NCI-H1417 (cell line): ENCODE measurements at regions not wholly inside any gene's neighbourhood (a gene's known extent, or its start where the extent isn't known, plus 50 kb on each side); places are given as distances from the start of the nearest gene placed in this dataset.

ENCODE experiments used
- DNase-seq, 3 experiments: peaks; one replicate each; lab custom pipeline; 2025; lab: John Stamatoyannopoulos, UW

DNA sequence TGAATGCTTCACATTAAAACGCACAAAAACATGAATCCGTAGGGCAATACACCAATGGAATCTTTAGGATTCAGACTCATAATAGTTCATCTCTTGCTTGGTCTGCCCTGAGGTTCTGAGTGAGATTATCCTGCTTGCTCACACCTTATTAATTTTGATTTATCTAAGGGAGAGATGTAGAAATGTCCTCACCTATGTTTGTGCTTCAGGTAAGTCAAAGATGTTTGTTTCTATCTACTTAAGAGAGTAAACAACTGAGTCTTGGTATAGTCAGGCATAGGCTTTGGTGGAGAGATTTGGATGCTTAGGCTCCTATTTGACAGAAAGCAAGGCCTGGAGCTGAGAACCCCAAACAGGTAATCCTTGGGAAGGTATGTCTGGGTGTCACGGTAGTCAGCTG lies 231.0 kb upstream of the TNP1 start:
- DNase-seq: no peak

DNA sequence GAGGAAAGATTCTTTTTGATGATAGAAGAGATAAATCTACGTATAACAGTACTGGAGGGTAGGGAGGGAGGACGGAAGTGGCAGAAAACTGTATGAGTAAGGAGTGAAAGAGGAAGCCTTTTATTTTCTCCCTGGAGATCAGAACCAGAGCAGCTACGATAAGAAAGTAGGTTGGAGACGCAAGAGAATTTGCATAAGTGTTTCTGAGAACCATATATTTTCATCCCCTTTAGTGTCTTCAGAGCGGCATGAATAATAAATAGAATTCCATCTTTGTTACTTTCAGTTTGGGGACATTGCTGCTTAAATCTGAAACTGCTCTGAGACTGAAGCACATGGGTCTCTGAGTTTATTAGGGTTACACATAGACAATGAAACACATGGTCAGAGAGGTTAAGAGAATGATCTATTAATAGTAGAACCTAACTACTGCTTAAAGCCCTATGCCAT lies 230.2 kb upstream of the TNP1 start:
- no peak for DNase-seq

GRCh38 chr2:217086718-217087117 lies 226.9 kb upstream of the TNP1 start:
- DNase-seq: peak in 1 of 3 experiments; percentile 21

DNA sequence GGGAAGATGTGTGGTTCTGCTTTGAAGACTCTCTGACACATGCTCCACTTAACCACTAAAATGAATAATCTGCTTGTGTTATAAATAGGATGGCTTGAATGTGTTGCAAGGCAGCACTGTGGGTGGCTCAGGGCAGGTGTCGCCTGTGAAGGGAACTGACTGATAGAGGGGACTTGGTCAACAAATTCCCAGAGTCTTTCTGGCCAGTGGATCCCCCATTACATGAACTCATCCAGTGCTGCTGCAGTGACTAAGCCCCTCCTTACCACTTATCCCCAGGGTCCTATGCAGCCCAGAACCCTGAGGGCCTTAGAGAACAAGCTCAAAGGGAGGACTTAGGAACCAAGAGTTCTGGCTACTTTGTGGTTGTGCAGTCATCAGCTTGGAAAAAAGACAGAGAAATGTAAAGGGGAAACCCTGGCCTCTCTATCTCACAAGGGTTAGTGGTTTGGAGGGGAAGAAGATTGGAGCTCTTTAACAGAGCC lies 226.2 kb upstream of the TNP1 start:
- DNase-seq: no peak

- no peak for DNase-seq
These were observed 225.7 kb upstream of the TNP1 start for GRCh38 chr2:217085543-217085942.

- DNase-seq: no peak
These were observed 221.9 kb upstream of the TNP1 start for GRCh38 chr2:217081799-217082198.

DNA sequence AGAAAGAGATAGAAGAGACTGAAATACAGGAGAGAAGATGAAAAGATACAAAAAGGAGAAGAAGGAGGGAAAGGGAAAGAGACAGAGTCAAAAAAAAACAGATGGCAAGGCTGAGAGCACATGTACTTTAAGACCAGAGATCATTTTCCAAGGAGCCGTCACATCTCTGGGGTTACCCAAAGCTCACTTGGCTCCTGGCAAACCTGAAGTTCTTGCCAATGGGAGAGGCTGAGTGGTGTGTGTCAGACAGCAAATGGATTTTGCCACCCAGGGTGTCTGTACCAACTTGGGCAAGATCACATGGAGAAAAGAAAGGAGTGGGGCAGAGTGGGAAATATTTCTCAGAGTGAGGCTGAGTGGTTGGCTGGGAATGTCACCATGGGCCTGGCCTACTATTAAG lies 219.3 kb upstream of the TNP1 start:
- DNase-seq: no peak

- no peak for DNase-seq
These were observed 218.1 kb upstream of the TNP1 start for GRCh38 chr2:217077831-217078407.

DNA sequence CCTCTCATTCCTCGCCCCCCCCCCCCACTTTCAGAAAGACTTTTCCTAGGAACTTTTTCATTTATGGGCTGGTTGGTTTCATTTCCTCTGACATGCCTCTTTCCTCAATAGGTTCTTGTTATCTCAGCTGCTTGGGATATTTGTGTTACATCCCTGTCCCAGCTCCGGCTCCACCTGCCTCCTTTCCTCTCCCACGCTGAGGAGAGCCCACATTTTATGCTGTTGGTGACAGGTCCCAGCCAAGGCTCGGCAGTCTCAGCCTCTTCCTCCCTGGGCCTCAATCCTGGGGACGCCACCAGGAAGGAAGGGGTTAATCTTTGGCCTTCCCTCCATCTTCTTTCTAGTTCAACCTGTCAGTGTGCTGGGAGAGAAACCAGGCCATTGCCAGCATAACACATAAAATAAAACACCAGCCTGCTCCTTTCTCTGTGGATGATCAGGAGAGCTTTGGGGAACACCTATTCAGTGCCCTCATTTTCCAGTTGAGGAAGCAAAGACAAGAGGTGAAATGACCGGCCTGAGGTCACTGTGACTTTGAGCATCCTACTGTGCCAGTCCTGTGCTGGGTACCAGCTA lies 216.9 kb upstream of the TNP1 start:
- no peak for DNase-seq

- no peak for DNase-seq
These were observed 216.2 kb upstream of the TNP1 start for GRCh38 chr2:217076058-217076435.

DNA sequence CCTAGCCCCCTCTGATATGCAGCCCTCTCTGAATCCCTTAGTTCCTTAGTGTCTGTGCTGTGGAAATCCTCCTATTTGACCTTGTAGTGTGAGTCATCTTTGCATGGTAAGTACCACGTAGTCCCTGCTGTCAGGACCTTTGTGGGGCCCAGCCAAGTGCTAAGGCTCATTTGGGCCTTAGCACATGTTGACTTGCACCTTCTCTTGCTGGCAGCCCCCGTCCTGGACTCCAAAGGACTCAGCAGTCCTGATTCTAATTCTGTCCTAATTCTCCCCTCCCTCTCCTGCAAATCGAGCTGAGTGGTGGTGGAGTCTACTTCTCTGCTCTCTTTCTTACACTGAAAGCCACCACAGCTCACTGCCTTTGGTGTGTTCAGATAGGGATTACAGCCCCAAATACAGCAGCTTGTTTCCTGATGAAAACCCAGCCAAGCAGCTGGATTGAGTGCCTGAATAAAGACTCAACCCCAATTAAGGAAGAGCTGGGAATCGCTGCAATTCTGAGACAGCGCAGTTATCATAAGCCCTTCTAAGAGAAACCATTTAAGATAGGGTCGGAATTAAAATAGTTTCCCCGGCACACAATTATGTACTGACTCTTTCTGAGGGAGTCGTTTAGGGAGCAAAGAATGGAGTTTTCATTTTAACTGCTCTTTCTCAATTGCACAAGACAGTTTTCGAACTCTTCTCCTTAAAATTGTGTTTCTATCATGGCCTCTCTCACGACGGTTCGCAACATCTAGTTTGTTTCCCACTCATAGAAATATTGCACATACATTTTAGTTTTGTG lies 215.6 kb upstream of the TNP1 start:
- DNase-seq: no peak

- no peak for DNase-seq
These were observed 214.9 kb upstream of the TNP1 start for GRCh38 chr2:217074576-217075255.

GRCh38 chr2:217071416-217071815 lies 211.6 kb upstream of the TNP1 start:
- no peak for DNase-seq

DNA sequence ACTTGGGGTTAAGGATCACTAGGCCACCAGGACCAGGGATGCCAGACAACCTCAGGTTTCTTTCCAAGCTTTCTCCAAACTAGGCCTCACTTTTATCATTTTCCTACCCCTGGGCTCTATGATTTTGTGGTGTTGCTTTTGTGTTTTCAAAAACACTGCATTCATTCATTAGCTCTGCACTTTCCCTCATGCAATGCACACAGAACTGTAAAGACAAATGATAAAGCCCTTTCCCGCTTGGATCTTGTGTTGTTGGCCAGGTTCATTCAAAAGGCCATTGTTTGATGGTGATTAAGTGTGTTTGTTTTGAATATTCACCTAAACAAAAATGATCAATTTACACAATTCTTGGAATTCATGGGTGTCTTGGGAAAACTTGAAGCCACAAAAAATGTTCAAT lies 210.7 kb upstream of the TNP1 start:
- DNase-seq: no peak

DNA sequence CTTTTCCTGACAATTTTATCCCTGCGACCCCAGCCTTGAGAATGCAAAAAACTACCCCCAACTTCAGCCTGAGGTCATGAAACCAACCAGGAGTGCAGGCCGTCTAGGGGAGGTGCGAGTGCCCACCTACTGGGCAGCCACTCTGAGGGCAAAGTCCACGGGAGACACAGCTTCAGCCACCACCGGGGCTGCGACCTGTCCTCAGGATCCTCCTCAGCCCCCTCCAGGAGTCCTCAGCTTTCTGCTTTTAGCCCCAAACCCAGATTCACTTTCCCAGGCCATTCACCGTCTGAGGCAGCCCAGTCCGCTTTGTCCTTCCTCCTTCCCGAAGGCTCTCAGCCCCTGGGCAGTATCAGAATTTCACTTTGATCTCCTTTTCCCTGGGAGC lies 210.2 kb upstream of the TNP1 start:
- DNase-seq: no peak

DNA sequence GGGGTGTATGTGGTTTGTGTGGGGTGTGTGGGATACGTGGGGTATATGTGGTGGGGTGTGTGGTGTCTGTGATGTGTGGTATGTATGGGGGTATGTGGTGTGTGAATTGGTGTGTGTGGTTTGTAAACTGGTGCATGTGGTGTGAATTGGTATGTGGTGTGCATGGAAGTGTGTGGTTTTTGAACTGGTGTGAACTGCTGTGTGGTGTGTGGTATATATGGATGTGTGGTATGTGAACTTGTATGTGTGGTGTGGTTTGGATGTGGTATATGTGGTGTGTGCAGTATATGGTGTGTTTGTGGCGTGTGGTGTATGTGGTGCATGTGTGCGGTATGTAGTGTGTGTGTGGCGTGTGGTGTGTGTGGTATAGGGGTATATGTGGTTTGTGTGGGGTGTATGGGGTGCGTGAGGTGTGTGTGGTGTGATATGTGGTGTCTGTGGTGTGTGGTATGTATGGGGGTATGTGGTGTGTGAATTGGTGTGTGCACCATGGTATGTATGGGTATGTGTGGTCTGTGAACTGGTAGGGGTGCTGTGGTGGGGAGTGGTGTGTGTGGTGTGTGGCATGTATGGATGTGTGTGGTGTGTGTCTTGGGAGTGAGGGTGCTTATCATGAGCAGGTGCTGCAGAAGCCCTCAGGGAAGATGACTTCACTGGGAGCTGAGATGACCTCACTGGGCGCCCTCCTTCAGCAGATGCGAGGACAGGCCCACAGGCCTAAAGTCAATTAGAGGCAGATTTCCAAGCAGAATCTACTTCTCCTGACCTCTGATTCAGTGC lies 209.6 kb upstream of the TNP1 start:
- peak in 1 of 3 experiments; percentile 10 for DNase-seq

DNA sequence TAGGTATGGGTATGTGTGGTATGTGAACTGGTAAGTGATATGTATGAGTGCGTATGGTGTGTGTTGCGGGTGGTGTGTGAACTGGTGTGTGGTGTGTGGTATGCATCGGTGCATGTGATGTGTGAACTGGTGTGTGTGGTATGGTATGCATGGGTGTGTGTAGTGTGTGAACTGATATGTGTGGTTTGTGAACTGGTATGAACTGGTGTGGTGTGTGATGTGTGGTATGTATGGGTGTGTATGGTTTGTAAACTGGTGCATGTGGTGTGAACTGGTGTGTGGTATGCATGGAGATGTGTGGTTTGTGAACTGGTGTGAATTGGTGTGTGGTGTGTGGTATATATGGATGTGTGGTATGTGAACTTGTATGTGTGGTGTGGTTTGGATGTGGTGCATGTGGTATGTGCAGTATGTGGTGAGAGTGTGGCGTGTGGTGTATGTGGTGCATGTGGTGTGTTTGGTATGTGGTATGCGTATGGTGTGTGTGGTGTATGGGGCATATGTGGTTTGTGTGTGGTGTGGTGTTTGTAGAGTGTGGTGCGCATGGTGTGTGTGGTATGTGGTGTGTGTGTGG lies 208.9 kb upstream of the TNP1 start:
- DNase-seq: no peak

- no peak for DNase-seq
These were observed 207.9 kb upstream of the TNP1 start for GRCh38 chr2:217067787-217068186.

DNA sequence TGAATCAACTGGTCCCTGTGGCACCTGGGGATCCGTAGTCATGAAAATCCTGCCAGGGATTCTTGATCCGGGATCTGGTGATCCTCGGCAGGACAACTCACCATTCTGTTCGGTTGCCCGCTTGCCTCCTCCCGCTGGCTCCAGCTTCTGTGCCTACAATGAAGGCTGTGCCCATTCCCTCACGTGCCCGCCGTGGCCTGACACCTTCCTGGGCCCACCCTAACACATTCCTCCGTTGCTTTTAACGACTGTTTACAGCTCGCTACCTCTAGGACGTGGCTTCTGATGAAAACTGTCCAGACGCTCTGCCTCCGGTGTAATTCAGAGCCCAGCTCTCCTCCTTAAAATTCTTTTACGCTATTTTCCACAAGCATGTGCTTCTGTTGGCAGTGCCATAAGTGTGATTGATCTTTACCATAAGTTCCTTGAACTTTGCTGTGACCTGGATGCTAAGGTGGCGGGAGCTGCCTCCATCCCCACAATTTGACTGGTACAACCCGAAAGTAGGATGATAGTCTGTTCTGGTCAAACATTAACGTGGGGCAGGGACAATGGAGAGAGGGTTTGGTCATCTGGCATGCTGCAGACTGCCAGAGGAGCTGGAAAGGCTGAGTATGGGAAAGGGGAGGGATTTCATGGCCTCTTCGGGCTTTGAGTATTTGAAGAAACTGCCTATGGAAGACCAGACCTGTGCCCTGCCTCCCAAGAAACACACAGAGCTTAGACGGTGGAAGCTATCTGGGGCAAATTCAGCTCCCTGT lies 206.8 kb upstream of the TNP1 start:
- no peak for DNase-seq

- DNase-seq: no peak
These were observed 206.0 kb upstream of the TNP1 start for GRCh38 chr2:217065695-217066405.
